T1000 (cell line): ENCODE measurements at regions not wholly inside any gene's neighbourhood (a gene's known extent, or its start where the extent isn't known, plus 50 kb on each side); places are given as distances from the start of the nearest gene placed in this dataset.
"Not testable (repeated sequence)": the region's sequence is repeated elsewhere in the genome, so short reads cannot be mapped to it uniquely, and the experiment has no call there.

Experiments
- DNase-seq: peaks from one replicate; lab custom pipeline; 2025; ENCODE audit warnings: mixed read lengths; lab: John Stamatoyannopoulos, UW

- not testable (repeated sequence) for DNase-seq
These were observed 667.7 kb downstream of the FAM133A start for GRCh38 chrX:94341730-94342129.

GRCh38 chrX:94361241-94361640, 687.2 kb downstream of the FAM133A start:
- DNase-seq: no peak

- DNase-seq: no peak
These were observed 691.7 kb downstream of the FAM133A start for GRCh38 chrX:94365736-94366135.

GRCh38 chrX:94366616-94367015, 692.6 kb downstream of the FAM133A start:
- DNase-seq: no peak

GRCh38 chrX:94389044-94389443, 715.0 kb downstream of the FAM133A start:
- no peak for DNase-seq

- DNase-seq: no peak
These were observed 726.5 kb downstream of the FAM133A start for GRCh38 chrX:94400488-94400887.

GRCh38 chrX:94401426-94401825, 727.4 kb downstream of the FAM133A start:
- DNase-seq: no peak

GRCh38 chrX:94414746-94415145, 740.7 kb downstream of the FAM133A start:
- no peak for DNase-seq

- no peak for DNase-seq
These were observed 744.1 kb downstream of the FAM133A start for GRCh38 chrX:94418065-94418464.

- no peak for DNase-seq
These were observed 750.5 kb downstream of the FAM133A start for GRCh38 chrX:94424456-94424855.

GRCh38 chrX:94430091-94430490, 756.1 kb downstream of the FAM133A start:
- no peak for DNase-seq

- DNase-seq: no peak
These were observed 761.8 kb downstream of the FAM133A start for GRCh38 chrX:94435799-94436198.

- DNase-seq: no peak
These were observed 780.2 kb downstream of the FAM133A start for GRCh38 chrX:94454159-94454558.

GRCh38 chrX:94454606-94455005, 780.6 kb downstream of the FAM133A start:
- no peak for DNase-seq

- no peak for DNase-seq
These were observed 781.8 kb downstream of the FAM133A start for GRCh38 chrX:94455782-94456181.

GRCh38 chrX:94492541-94492940, 818.5 kb downstream of the FAM133A start:
- DNase-seq: no peak

- DNase-seq: no peak
These were observed 819.4 kb downstream of the FAM133A start for GRCh38 chrX:94493405-94493804.

GRCh38 chrX:94511564-94511963, 837.6 kb downstream of the FAM133A start:
- no peak for DNase-seq

- DNase-seq: no peak
These were observed 841.0 kb downstream of the FAM133A start for GRCh38 chrX:94515009-94515408.

GRCh38 chrX:94524867-94525266, 850.9 kb downstream of the FAM133A start:
- DNase-seq: no peak

GRCh38 chrX:94545722-94546121, 871.7 kb downstream of the FAM133A start:
- DNase-seq: no peak

GRCh38 chrX:94551831-94552230, 877.8 kb downstream of the FAM133A start:
- no peak for DNase-seq

GRCh38 chrX:94560930-94561329, 886.9 kb downstream of the FAM133A start:
- DNase-seq: no peak

- no peak for DNase-seq
These were observed 902.5 kb downstream of the FAM133A start for GRCh38 chrX:94576367-94577004.
